ENCODE measurements at regions not wholly inside any gene's neighbourhood (a gene's known extent, or its start where the extent isn't known, plus 50 kb on each side); places are given as distances from the start of the nearest gene placed in this dataset.
"Not testable (repeated sequence)": the region's sequence is repeated elsewhere in the genome, so short reads cannot be mapped to it uniquely, and the experiment has no call there.

- peak in 1 of 2 experiments; percentile 72; a peak in 1 of 4 replicates for TF ChIP-seq REST (IDR thresholded peaks at IDR 0.05; ENCODE audit: borderline replicate concordance in 1 of 2, low read depth in 1 of 2, low read length in 2 of 2)
- peak; percentile 78; the same call in 1 of the 2 replicates for TF ChIP-seq TBX2 (CRISPR knock-in tag; IDR thresholded peaks at IDR 0.05; ENCODE audit: borderline replicate concordance)
- peak; percentile 81; the same call in 1 of the 2 replicates for TF ChIP-seq NCOA1 (CRISPR knock-in tag; IDR thresholded peaks at IDR 0.05)
- peak; percentile 27; the same call in 1 of the 2 replicates for TF ChIP-seq KLF15 (CRISPR knock-in tag; IDR thresholded peaks at IDR 0.05; ENCODE audit: borderline replicate concordance)
- peak; percentile 60; the same call in 1 of the 2 replicates for TF ChIP-seq ZSCAN21 (CRISPR knock-in tag; IDR thresholded peaks at IDR 0.05; ENCODE audit: borderline replicate concordance)
- TF ChIP-seq, protein P1, sequence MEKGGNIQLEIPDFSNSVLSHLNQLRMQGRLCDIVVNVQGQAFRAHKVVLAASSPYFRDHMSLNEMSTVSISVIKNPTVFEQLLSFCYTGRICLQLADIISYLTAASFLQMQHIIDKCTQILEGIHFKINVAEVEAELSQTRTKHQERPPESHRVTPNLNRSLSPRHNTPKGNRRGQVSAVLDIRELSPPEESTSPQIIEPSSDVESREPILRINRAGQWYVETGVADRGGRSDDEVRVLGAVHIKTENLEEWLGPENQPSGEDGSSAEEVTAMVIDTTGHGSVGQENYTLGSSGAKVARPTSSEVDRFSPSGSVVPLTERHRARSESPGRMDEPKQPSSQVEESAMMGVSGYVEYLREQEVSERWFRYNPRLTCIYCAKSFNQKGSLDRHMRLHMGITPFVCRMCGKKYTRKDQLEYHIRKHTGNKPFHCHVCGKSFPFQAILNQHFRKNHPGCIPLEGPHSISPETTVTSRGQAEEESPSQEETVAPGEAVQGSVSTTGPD (CRISPR knock-in tag; IDR thresholded peaks at IDR 0.05), result 0 out of 2 replicates have a peak, but pooled peaks have one; percentile 41
- TF ChIP-seq, protein P2, sequence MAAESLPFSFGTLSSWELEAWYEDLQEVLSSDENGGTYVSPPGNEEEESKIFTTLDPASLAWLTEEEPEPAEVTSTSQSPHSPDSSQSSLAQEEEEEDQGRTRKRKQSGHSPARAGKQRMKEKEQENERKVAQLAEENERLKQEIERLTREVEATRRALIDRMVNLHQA (CRISPR knock-in tag; IDR thresholded peaks at IDR 0.05), result peak; percentile 73; the same call in 1 of the 2 replicates
- TF ChIP-seq, protein P3, sequence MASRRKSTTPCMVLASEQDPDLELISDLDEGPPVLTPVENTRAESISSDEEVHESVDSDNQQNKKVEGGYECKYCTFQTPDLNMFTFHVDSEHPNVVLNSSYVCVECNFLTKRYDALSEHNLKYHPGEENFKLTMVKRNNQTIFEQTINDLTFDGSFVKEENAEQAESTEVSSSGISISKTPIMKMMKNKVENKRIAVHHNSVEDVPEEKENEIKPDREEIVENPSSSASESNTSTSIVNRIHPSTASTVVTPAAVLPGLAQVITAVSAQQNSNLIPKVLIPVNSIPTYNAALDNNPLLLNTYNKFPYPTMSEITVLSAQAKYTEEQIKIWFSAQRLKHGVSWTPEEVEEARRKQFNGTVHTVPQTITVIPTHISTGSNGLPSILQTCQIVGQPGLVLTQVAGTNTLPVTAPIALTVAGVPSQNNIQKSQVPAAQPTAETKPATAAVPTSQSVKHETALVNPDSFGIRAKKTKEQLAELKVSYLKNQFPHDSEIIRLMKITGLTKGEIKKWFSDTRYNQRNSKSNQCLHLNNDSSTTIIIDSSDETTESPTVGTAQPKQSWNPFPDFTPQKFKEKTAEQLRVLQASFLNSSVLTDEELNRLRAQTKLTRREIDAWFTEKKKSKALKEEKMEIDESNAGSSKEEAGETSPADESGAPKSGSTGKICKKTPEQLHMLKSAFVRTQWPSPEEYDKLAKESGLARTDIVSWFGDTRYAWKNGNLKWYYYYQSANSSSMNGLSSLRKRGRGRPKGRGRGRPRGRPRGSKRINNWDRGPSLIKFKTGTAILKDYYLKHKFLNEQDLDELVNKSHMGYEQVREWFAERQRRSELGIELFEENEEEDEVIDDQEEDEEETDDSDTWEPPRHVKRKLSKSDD (CRISPR knock-in tag; IDR thresholded peaks at IDR 0.05; ENCODE audit: low read depth), result 0 out of 2 replicates have a peak, but pooled peaks have one; percentile 39
- TF ChIP-seq ZNF30 (CRISPR knock-in tag; IDR thresholded peaks at IDR 0.05), result 0 out of 2 replicates have a peak, but pooled peaks have one; percentile 70
Measured at GRCh38 chr16:22436823-22437652, 62.6 kb upstream of the CDR2 start (continued).

GRCh38 chr16:22436326-22436822 lies 62.0 kb upstream of the CDR2 start:
- Histone ChIP-seq H3K4me2 (ENCODE audit: low read depth, low read length) (peak overlapping the region; percentile 76), H3K4me3 (replicated peaks in 1 of 3; ENCODE audit: insufficient read depth in 1 of 3, low read depth in 2 of 3, low read length in 3 of 3) (peak overlapping the region; percentile 69 to 92 (median 89)), H3K27ac (ENCODE audit: extremely low read length, insufficient read depth, low read length) (peak overlapping the region; percentile 85), H3K9ac (ENCODE audit: insufficient read depth, low read depth, low read length) (peak overlapping the region; percentile 91)
- DNase-seq (ENCODE audit: low spot score); FAIRE-seq; H3K4me1 ChIP-seq (ENCODE audit: insufficient read depth, low read length); H3K9me3 ChIP-seq (ENCODE audit: low read length); intact Hi-C loops (cut with micrococcal nuclease; ENCODE audit: unreplicated experiment); H3K27me3 ChIP-seq (ENCODE audit: control insufficient read depth in 1 of 2, insufficient read depth in 2 of 2, low read length in 2 of 2); H4K20me1 ChIP-seq (ENCODE audit: insufficient read depth, low read length); H2AFZ ChIP-seq (ENCODE audit: low read length); H3K79me2 ChIP-seq (ENCODE audit: insufficient read depth, low read length); H3K36me3 ChIP-seq (replicated peaks in 1 of 2; ENCODE audit: control insufficient read depth in 1 of 2, insufficient read depth in 2 of 2, low read length in 2 of 2); CTCF ChIA-PET (ENCODE audit: low intra/inter-chr PET ratio, low total read pairs): not testable (repeated sequence)
- POLR2A ChIA-PET, result interaction anchor here (1.0 to 1.4 kb wide), 3 partner anchors 61 to 138 kb away, joined by 3 to 13 read pairs (median 6); partner anchors contain the start of gene CDR2
- in situ Hi-C loops (cut with HindIII; ENCODE audit: extremely low pct_ligation_motif_present, low pct_unique_long_range_greater_than_20kb), result loop anchor here (10.0 kb wide), 1 partner anchor 62 kb away; the partner anchor contains the start of gene CDR2
- peak; percentile 78 for ATAC-seq
- BruUV-seq (replicated peaks), result TSS peak; percentile 64
- WGBS (ENCODE audit: low lambda C conversion rate), result 0% methylated on average over 3 of the region's 6 CpGs
